ENCODE measurements at regions not wholly inside any gene's neighbourhood (a gene's known extent, or its start where the extent isn't known, plus 50 kb on each side); places are given as distances from the start of the nearest gene placed in this dataset.

DNA sequence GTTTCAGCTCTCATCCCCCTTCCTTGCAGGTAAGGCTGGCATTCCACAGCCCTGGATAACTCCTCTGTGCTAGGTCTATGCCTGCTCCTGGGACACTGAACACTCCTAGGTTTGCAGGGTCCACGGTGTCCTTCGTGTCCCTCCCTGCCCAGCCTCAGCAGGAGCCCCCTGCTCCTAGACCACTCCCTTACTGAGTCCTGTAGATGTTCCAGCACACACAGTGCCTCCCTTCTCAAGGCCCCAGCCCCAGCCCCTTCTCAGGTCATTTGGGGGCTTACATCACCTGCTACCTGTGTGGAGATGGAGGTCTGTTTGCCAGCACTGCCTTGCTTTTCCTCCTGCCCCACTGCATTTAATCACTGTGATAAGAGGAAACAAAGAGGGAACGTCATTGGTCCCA lies 146.4 kb upstream of the TNP1 start:
- TF ChIP-seq, protein P1, sequence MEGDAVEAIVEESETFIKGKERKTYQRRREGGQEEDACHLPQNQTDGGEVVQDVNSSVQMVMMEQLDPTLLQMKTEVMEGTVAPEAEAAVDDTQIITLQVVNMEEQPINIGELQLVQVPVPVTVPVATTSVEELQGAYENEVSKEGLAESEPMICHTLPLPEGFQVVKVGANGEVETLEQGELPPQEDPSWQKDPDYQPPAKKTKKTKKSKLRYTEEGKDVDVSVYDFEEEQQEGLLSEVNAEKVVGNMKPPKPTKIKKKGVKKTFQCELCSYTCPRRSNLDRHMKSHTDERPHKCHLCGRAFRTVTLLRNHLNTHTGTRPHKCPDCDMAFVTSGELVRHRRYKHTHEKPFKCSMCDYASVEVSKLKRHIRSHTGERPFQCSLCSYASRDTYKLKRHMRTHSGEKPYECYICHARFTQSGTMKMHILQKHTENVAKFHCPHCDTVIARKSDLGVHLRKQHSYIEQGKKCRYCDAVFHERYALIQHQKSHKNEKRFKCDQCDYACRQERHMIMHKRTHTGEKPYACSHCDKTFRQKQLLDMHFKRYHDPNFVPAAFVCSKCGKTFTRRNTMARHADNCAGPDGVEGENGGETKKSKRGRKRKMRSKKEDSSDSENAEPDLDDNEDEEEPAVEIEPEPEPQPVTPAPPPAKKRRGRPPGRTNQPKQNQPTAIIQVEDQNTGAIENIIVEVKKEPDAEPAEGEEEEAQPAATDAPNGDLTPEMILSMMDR (IDR thresholded peaks at IDR 0.05), result no peak
- TF ChIP-seq POLR2A (IDR thresholded peaks at IDR 0.05), result no peak

All from body of pancreas (tissue), 4 donors.